ENCODE measurements at regions not wholly inside any gene's neighbourhood (a gene's known extent, or its start where the extent isn't known, plus 50 kb on each side); places are given as distances from the start of the nearest gene placed in this dataset.

DNA sequence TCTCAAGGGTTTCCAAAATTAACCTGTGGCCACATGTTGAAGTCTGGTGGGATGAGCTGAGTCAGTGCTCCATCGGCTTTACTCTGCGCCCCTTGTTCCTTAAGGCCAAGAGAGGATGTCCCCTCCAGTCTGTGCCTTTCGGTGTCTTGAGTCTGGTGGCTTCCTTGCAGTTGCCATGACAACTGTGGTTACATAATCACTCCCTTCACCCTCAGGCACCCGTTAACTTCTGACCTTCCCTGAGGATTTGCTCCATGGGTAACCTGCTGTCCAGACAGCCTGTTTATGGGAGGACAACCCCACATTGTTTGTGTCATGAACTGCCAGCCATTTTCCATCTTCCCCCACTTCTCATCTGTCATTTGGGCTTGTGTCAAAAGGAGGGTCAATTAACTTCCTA is 401.1 kb upstream of the LCORL start:
- Histone ChIP-seq H3K4me3 (replicated peaks in 1 of 3; ENCODE audit: insufficient read depth in 1 of 3, low read depth in 1 of 3, low read length in 3 of 3) (no peak overlapping the region), H3K27me3 (ENCODE audit: control insufficient read depth in 2 of 2, insufficient read depth in 2 of 2, low read length in 2 of 2) (no peaks in the 10 kb centered on the region), H2AFZ (ENCODE audit: low read depth, low read length) (no peak overlapping the region), H3K79me2 (ENCODE audit: control insufficient read depth, insufficient read depth, low read length) (no peaks in the 10 kb centered on the region), H3K9ac (replicated peaks; ENCODE audit: extremely low read depth, insufficient read depth, low read length) (no peak overlapping the region), H3K36me3 (ENCODE audit: control insufficient read depth in 2 of 2, extremely low read depth in 1 of 2, insufficient read depth in 2 of 2, low read length in 2 of 2) (no peaks in the 10 kb centered on the region), H3K4me1 (ENCODE audit: control insufficient read depth, extremely low read depth, insufficient read depth, low read length) (no peaks in the 10 kb centered on the region), H3K9me3 (replicated peaks; ENCODE audit: control insufficient read depth, insufficient read depth, low read length) (no peaks in the 10 kb centered on the region), H4K20me1 (replicated peaks; ENCODE audit: control insufficient read depth, extremely low read depth, insufficient read depth, low read length) (no peaks in the 10 kb centered on the region), H3K9me1 (replicated peaks; ENCODE audit: control insufficient read depth, extremely low read depth, insufficient read depth, low read length) (no peaks in the 10 kb centered on the region), H3K27ac (ENCODE audit: insufficient read depth, low read depth, low read length) (no peak overlapping the region), H3K4me2 (ENCODE audit: insufficient read depth, low read length) (no peak overlapping the region)
- POLR2A ChIA-PET: no interaction called here
- dilution Hi-C loops (cut with MboI; ENCODE audit: extremely low pct_ligation_motif_present, low sequenced_read_pairs) (no loop called here), intact Hi-C loops (cut with micrococcal nuclease) (no loop called here)
- BruUV-seq (replicated peaks): no TSS peak
- DNase-seq (ENCODE audit: low read depth, low spot score) (no peak), FAIRE-seq (no peak)
- TF ChIP-seq, protein P1, sequence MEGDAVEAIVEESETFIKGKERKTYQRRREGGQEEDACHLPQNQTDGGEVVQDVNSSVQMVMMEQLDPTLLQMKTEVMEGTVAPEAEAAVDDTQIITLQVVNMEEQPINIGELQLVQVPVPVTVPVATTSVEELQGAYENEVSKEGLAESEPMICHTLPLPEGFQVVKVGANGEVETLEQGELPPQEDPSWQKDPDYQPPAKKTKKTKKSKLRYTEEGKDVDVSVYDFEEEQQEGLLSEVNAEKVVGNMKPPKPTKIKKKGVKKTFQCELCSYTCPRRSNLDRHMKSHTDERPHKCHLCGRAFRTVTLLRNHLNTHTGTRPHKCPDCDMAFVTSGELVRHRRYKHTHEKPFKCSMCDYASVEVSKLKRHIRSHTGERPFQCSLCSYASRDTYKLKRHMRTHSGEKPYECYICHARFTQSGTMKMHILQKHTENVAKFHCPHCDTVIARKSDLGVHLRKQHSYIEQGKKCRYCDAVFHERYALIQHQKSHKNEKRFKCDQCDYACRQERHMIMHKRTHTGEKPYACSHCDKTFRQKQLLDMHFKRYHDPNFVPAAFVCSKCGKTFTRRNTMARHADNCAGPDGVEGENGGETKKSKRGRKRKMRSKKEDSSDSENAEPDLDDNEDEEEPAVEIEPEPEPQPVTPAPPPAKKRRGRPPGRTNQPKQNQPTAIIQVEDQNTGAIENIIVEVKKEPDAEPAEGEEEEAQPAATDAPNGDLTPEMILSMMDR (IDR thresholded peaks at IDR 0.05; ENCODE audit: extremely low read depth in 1 of 2, insufficient read depth in 1 of 2, low read depth in 1 of 2, low read length in 2 of 2): no peak
- TF ChIP-seq GATA2 (IDR thresholded peaks at IDR 0.05; ENCODE audit: insufficient read depth, insufficient read length, low read depth, low read length) (no peak), MYC (IDR thresholded peaks at IDR 0.05; ENCODE audit: low read depth, low read length) (no peak), EZH2 (IDR thresholded peaks at IDR 0.05; ENCODE audit: borderline replicate concordance, low read depth, low read length, severe bottlenecking) (no peak), POLR2AphosphoS5 (IDR thresholded peaks at IDR 0.05; ENCODE audit: insufficient read depth, low read depth, low read length) (no peak), JUN (IDR thresholded peaks at IDR 0.05; ENCODE audit: borderline replicate concordance, insufficient read depth, insufficient read length, low read depth) (no peak), POLR2A (IDR thresholded peaks at IDR 0.05; ENCODE audit: low read depth, low read length) (no peak), FOS (IDR thresholded peaks at IDR 0.05; ENCODE audit: borderline replicate concordance, insufficient read depth, low read length) (no peak)
- TF ChIP-seq, protein P2, sequence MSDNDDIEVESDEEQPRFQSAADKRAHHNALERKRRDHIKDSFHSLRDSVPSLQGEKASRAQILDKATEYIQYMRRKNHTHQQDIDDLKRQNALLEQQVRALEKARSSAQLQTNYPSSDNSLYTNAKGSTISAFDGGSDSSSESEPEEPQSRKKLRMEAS (IDR thresholded peaks at IDR 0.05; ENCODE audit: insufficient read depth, insufficient read length): no peak
- CTCF ChIA-PET: interaction anchor here (0.8 kb wide), 1 partner anchor 39 kb away, joined by 3 read pairs; no protein-coding TSS in a partner anchor

Data from endothelial cell of umbilical vein (primary cell).